ENCODE measurements at regions not wholly inside any gene's neighbourhood (a gene's known extent, or its start where the extent isn't known, plus 50 kb on each side); places are given as distances from the start of the nearest gene placed in this dataset.

DNA sequence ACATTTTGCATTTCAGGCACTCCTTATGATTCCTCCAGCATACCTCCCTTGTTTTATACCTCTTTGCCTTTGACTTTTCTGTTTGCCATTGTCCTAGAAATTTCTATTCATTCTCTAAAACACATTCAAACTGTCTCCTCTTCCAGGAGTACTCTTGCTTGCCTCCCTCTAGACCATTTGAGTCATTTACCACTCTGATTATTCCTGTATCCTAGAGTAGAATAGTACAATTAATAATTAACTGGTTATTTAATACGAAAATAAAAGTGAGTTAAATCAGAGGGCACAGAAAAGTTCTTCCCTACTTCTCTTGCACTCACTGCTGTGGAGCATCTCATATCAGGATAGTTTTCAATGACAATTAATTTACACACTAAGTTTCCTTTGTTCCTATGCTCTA is 290.2 kb upstream of the RORA start:
- no peak for TF ChIP-seq EZH2 (IDR thresholded peaks at IDR 0.05; ENCODE audit: insufficient read depth, poor library complexity, severe bottlenecking)
- TF ChIP-seq EZH2phosphoT487 (IDR thresholded peaks at IDR 0.05; ENCODE audit: insufficient read depth, low read depth) = no peak
